Fibroblast of gingiva (primary cell): ENCODE measurements at regions not wholly inside any gene's neighbourhood (a gene's known extent, or its start where the extent isn't known, plus 50 kb on each side); places are given as distances from the start of the nearest gene placed in this dataset.
"Not testable (repeated sequence)": the region's sequence is repeated elsewhere in the genome, so short reads cannot be mapped to it uniquely, and the experiment has no call there.

Experiments
- DNase-seq: peaks from one replicate; pipeline ENCODE4 v3.0.0-alpha.2; 2011; ENCODE audit warnings: low read depth

GRCh38 chr7:81135324-81135723 is 216.5 kb upstream of the SEMA3C start:
- no peak for DNase-seq

- no peak for DNase-seq
Observed at GRCh38 chr7:81128011-81128410, 209.2 kb upstream of the SEMA3C start.

DNA sequence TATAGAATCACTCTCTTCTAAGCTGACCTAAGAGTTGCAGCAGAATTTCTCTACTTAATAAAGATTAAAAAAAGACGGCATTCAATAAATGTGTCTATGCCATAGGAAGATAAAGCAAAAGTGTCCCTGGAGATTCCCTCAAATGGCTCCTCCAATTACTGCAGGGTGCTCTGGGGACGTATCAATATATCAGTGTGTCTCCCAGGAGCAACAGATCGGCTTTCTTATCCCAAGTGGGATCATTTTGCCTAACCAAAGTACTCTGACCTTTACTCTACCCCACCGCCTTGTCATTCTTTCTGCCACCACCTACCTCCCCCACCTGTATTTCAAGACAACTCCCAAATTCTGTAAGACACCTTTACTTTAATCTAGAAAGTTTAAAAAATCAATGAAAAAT is 202.0 kb upstream of the SEMA3C start:
- DNase-seq: no peak

DNA sequence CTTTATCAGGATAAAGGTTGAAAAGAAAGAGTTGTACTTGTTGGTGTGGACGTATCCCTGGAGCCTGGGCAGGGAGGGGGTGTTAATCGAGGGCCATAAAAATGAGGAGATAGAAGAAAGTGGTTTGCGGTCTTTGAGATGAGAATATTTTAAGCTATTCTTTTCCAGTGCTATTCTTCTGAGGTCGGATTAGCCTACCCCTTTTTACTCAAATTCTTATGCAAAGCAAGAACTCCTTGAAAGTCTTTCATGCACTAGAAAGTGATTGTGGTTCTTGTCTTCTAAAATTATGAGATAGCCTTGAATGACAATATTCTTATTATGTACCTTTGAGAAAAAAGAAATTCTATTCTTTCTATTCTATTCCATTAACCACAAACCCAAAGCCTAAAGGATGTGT is 201.3 kb upstream of the SEMA3C start:
- no peak for DNase-seq

DNA sequence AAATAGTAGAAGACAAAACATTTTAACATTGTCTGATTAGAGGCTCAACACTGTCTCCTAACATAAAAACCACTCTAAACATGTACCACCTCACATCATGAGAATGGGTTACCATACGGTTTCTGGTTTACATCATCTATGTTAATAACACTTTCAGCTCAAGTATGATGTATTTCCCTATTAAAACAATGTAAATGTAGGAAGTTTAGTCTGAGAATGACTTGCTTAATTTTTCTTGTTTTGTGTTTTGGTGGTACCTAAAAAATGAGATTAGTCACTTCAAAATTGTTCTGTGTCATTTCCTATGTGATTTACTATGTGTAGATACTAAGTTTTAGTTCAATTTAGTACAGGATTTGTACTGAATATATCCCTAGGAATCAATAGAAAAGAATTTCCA is 195.8 kb upstream of the SEMA3C start:
- DNase-seq: no peak

- no peak for DNase-seq
Observed at GRCh38 chr7:81112731-81113130, 193.9 kb upstream of the SEMA3C start.

DNA sequence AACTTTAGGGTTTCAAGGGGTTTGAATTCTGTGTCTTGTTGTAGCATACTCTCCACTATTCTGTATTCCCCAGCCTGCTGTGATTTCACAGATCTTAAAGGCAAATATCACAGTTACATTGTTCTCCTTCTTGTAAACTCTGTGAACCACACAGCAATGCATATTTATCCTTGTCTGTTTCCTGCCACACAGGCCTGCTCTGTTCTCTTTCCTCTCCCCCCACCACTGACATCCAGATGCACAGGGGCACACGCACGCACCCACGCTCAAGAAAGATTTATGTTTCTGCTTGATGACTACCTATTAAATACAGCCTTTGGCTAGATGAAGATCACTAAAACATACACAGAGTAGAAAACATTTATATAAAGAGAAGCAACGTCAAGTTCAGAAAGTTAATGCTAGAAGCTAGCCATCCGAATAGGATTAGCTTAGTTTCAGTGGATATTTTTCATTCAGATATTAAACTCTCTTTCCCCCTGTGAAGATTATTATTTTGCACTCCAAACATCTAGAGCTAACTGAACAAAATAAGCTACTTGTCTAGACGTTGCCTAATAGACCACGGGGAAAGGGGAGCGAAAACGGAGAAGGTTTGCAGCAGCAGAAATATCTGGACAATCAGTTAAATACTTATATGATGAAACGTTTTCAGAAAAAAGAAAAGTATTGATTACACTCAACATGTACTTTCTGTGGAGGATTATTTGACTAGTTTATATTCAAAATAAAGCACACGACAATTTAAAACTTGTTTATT is 193.1 kb upstream of the SEMA3C start:
- DNase-seq: peak; percentile 14

DNA sequence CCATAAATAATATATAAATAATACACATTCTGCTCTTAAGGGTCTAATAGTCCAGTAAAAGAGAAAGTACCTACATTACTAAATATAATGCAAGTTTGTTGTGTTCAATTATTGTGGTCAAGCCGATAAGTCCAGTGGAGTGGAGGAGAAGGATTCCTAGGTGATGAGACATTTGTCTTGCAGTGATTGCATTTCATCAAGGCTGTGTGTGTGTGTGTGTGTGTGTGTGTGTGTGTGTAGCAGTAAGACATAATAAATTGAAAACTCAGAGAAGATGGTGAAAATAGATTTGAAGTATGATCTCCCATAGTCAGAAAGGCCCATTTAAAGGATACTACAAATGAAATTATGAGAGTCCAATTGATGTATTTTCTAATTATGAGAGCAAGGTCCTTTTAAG is 192.5 kb upstream of the SEMA3C start:
- peak; percentile 96 for DNase-seq

DNA sequence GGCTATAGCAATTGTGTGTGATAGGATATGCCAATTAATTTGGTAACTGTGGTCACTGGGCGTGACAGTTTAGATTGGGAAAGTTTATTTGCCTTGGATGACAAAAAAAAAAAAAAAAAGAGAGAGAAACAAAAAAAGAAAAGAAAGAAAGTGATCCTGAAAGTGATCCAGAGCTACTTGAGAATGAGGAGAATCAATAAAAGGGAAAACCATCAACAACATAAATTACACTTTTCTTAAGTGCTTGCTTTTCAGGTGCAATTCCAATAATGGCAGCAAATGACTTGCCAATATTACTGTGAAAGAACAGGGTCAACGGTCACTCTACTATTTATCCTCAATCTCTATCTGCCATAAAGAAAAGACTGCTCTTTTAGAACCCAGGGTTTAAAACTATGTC is 191.8 kb upstream of the SEMA3C start:
- DNase-seq: no peak

DNA sequence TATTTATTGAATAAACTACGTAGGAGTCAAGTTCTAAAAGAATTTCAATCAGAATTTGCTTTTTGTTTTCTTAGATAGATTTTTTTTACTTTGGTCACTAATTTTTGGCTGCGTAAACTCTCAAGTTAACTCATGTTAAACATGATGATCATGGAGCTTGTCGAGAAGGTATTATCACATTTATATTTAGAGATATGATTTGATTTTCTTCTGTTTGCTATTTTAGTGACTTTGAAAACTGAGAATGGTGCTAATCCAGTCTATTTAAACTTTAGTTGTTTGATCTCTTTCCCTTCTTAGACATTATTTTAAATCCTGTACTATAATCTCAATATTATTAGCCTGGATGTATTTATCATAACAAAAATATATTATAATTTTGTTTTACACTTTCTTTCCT is 179.4 kb upstream of the SEMA3C start:
- DNase-seq: no peak

GRCh38 chr7:81094952-81095351 is 176.1 kb upstream of the SEMA3C start:
- DNase-seq: no peak

- no peak for DNase-seq
Observed at GRCh38 chr7:81081616-81082015, 162.8 kb upstream of the SEMA3C start.

DNA sequence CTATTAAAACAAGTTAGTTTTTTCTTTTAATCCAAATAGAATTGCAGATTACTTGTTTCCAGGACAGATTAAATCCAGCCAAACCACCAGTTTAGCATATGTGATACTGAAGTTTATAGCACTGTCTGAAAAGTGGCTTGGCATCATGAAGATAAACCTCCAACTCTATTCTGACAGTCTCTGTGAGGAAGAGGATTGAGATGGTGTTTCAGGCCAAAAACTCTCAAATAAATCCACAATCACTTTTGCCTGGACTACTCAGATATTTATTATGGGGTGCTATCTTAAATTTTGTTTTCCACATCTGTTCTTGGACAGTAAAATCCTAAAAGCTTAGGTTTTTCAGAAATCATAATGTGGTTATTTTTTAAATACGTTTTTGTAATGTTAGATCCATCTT is 161.7 kb upstream of the SEMA3C start:
- no peak for DNase-seq

DNA sequence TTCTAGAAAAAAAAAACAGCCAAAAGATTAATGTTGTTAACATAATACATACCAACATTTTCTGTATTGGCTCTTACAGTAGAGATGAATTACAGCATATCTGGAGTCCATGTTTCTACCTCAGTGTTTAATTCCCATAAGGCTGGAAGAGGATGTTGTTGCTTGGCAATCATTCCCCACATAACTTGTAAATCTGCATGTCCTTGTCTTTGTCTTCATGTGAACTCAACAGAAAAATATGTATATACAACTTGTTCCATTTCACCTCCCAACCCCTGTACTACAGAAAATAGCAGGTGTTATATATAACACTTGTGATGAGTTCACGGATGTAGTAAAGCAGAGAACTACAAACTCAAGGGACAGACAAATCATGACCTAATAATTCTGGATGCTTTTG is 160.9 kb upstream of the SEMA3C start:
- no peak for DNase-seq

- no peak for DNase-seq
Observed at GRCh38 chr7:81075150-81075549, 156.3 kb upstream of the SEMA3C start.

GRCh38 chr7:81074406-81074805 is 155.6 kb upstream of the SEMA3C start:
- no peak for DNase-seq

- DNase-seq: no peak
Observed at GRCh38 chr7:81073931-81074251, 155.0 kb upstream of the SEMA3C start.

DNA sequence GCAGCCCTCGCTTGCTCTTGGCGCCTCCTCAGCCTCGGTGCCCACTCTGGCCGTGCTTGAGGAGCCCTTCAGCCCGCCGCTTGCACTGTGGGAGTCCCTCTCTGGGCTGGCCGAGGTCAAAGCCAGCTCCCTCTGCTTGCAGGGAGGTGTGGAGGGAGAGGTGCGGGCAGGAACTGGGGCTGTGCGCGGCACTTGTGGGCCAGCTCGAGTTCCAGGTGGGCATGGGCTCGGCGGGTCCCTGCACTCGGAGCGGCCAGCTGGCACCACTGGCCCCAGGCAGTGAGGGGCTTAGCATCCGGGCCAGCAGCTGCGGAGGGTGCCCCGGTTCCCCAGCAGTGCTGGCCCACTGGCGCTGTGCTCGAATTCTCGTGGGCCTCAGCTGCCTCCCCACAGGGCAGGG is 152.1 kb upstream of the SEMA3C start:
- DNase-seq: no peak

- DNase-seq: no peak
Observed at GRCh38 chr7:81066797-81067196, 147.9 kb upstream of the SEMA3C start.

DNA sequence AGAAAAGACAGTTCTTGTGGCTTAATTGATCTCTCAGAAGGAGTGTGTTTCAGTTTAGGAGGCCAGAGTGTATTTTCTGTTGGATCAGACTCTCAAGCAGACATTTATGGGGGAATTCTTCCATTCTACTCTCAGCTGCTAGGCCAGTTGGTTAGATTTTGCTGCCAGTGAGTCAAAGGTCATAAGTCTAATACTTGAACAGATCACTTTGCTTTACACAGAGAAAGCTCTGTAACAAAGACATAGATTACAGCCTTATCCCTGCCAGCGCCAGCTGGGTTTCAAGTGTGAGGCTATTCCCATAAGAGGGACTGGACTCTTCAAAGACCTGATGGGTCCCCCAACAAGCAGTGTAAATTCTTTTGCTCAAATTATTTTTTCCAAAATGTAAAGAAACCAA is 145.6 kb upstream of the SEMA3C start:
- DNase-seq: no peak

DNA sequence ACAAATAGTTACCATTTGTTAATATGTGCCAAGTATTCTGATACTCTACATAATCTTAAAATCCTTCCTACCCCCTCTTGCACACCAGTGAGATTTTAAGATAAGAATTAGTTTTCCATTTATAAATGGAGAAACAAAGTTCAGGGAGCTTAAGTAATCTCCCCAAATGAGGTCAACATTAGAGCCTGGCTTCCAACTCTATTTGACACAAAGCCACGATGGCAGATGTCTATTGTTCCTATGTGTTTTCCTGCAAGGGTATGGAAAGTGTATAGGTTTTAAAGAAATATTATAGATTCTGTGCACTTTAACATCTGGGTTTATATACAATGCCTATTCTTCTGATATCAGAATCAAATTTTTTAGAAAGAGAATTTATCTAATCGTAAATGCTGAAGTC is 143.9 kb upstream of the SEMA3C start:
- no peak for DNase-seq

- DNase-seq: not testable (repeated sequence)
Observed at GRCh38 chr7:81057469-81057868, 138.6 kb upstream of the SEMA3C start.

GRCh38 chr7:81053623-81054022 is 134.8 kb upstream of the SEMA3C start:
- DNase-seq: no peak

- DNase-seq: no peak
Observed at GRCh38 chr7:81051811-81052413, 133.1 kb upstream of the SEMA3C start.
